Liver (tissue), 2 donors: ENCODE measurements at regions not wholly inside any gene's neighbourhood (a gene's known extent, or its start where the extent isn't known, plus 50 kb on each side); places are given as distances from the start of the nearest gene placed in this dataset.

Experiments
- REST ChIP-seq: IDR thresholded peaks from 2 replicates; pipeline ENCODE4 v1.6.1; 2016; ENCODE audit warnings: antibody characterized with exemption, mild to moderate bottlenecking
- TF ChIP-seq, protein P1 (sequence below): fragments of 150-350 bp; IDR thresholded peaks from 2 replicates; pipeline ENCODE4 v1.5.1; 2017; ENCODE audit warnings: improper control_type of control experiment, low read depth, low read length; ENCODE audit not compliant: missing input control
- donor health status: healthy.

GRCh38 chr16:76199681-76200220 is 77.5 kb upstream of the CNTNAP4 start:
- TF ChIP-seq, protein P1, sequence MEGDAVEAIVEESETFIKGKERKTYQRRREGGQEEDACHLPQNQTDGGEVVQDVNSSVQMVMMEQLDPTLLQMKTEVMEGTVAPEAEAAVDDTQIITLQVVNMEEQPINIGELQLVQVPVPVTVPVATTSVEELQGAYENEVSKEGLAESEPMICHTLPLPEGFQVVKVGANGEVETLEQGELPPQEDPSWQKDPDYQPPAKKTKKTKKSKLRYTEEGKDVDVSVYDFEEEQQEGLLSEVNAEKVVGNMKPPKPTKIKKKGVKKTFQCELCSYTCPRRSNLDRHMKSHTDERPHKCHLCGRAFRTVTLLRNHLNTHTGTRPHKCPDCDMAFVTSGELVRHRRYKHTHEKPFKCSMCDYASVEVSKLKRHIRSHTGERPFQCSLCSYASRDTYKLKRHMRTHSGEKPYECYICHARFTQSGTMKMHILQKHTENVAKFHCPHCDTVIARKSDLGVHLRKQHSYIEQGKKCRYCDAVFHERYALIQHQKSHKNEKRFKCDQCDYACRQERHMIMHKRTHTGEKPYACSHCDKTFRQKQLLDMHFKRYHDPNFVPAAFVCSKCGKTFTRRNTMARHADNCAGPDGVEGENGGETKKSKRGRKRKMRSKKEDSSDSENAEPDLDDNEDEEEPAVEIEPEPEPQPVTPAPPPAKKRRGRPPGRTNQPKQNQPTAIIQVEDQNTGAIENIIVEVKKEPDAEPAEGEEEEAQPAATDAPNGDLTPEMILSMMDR: no peak
- no peak for TF ChIP-seq REST
